8988T (cell line): ENCODE measurements at regions not wholly inside any gene's neighbourhood (a gene's known extent, or its start where the extent isn't known, plus 50 kb on each side); places are given as distances from the start of the nearest gene placed in this dataset.
"Not testable (repeated sequence)": the region's sequence is repeated elsewhere in the genome, so short reads cannot be mapped to it uniquely, and the experiment has no call there.

Experiments used
- DNase-seq: peaks from one replicate; pipeline ENCODE4 v3.0.0; 2011

GRCh38 chr6:130720076-130720715, 107.0 kb upstream of the SMLR1 start:
- DNase-seq: no peak

- no peak for DNase-seq
Observed at GRCh38 chr6:130724089-130724488, 103.1 kb upstream of the SMLR1 start.

GRCh38 chr6:130725551-130725950, 101.7 kb upstream of the SMLR1 start:
- no peak for DNase-seq

- DNase-seq: not testable (repeated sequence)
Observed at GRCh38 chr6:130728064-130728463, 99.1 kb upstream of the SMLR1 start.

GRCh38 chr6:130730600-130730999, 96.6 kb upstream of the SMLR1 start:
- no peak for DNase-seq

GRCh38 chr6:130734161-130734560, 93.0 kb upstream of the SMLR1 start:
- no peak for DNase-seq

- no peak for DNase-seq
Observed at GRCh38 chr6:130740308-130740707, 86.9 kb upstream of the SMLR1 start.

GRCh38 chr6:130742131-130742681, 85.0 kb upstream of the SMLR1 start:
- DNase-seq: no peak

- DNase-seq: no peak
Observed at GRCh38 chr6:130743175-130743574, 84.0 kb upstream of the SMLR1 start.

- DNase-seq: no peak
Observed at GRCh38 chr6:130744576-130745366, 82.4 kb upstream of the SMLR1 start.

GRCh38 chr6:130748041-130748440, 79.2 kb upstream of the SMLR1 start:
- no peak for DNase-seq

GRCh38 chr6:130749402-130749801, 77.8 kb upstream of the SMLR1 start:
- no peak for DNase-seq

GRCh38 chr6:130752267-130752666, 74.9 kb upstream of the SMLR1 start:
- no peak for DNase-seq

- no peak for DNase-seq
Observed at GRCh38 chr6:130754786-130755367, 72.3 kb upstream of the SMLR1 start.

- DNase-seq: no peak
Observed at GRCh38 chr6:130755368-130756034, 71.7 kb upstream of the SMLR1 start.

- no peak for DNase-seq
Observed at GRCh38 chr6:130756824-130757223, 70.4 kb upstream of the SMLR1 start.

- DNase-seq: no peak
Observed at GRCh38 chr6:130758813-130759212, 68.4 kb upstream of the SMLR1 start.

- no peak for DNase-seq
Observed at GRCh38 chr6:130760006-130760405, 67.2 kb upstream of the SMLR1 start.

GRCh38 chr6:130761286-130761685, 65.9 kb upstream of the SMLR1 start:
- DNase-seq: no peak

GRCh38 chr6:130765181-130765727, 62.0 kb upstream of the SMLR1 start:
- DNase-seq: no peak

- DNase-seq: no peak
Observed at GRCh38 chr6:130766239-130767144, 60.7 kb upstream of the SMLR1 start.

- DNase-seq: no peak
Observed at GRCh38 chr6:130769861-130770260, 57.3 kb upstream of the SMLR1 start.
